OCI-LY1 (cell line): ENCODE measurements at regions not wholly inside any gene's neighbourhood (a gene's known extent, or its start where the extent isn't known, plus 50 kb on each side); places are given as distances from the start of the nearest gene placed in this dataset.

Experiments
- H2AFZ ChIP-seq: fragments of 200-600 bp; sonication (generic), shearing (Covaris generic); 2 replicates; pipeline ENCODE4 v1.6.0; 2014; ENCODE audit warnings: antibody characterized with exemption, mild to moderate bottlenecking, low read length
- H3F3A ChIP-seq: fragments of 200-600 bp; sonication (generic), shearing (Covaris generic); 2 replicates; pipeline ENCODE4 v1.6.0; 2014; ENCODE audit warnings: mild to moderate bottlenecking, antibody characterized with exemption, low read length, moderate library complexity; ENCODE audit not compliant: insufficient read depth
- H3K27ac ChIP-seq: fragments of 200-600 bp; sonication (generic); 2 replicates; pipeline ENCODE4 v1.5.1; 2014; ENCODE audit warnings: low read length, mixed run types, mild to moderate bottlenecking, low read depth; ENCODE audit not compliant: poor library complexity, severe bottlenecking
- H3K27me3 ChIP-seq: fragments of 200-600 bp; sonication (generic); 2 replicates; pipeline ENCODE4 v1.6.0; 2014; ENCODE audit warnings: antibody characterized with exemption, mild to moderate bottlenecking, low read length, moderate library complexity; ENCODE audit not compliant: insufficient read depth
- H3K36me3 ChIP-seq: fragments of 200-600 bp; sonication (generic); 2 replicates; pipeline ENCODE4 v1.6.1; 2014; ENCODE audit warnings: mild to moderate bottlenecking, antibody characterized with exemption, low read length, moderate library complexity, mixed read lengths; ENCODE audit not compliant: insufficient read depth
- H3K4me1 ChIP-seq: fragments of 200-600 bp; sonication (generic); 2 replicates; pipeline ENCODE4 v1.5.1; 2014; ENCODE audit warnings: mild to moderate bottlenecking, low read length, moderate library complexity; ENCODE audit not compliant: insufficient read depth, severe bottlenecking
- H3K4me2 ChIP-seq: fragments of 200-600 bp; sonication (generic), shearing (Covaris generic); 2 replicates; pipeline ENCODE4 v1.6.1; 2014; ENCODE audit warnings: low read length
- H3K4me3 ChIP-seq: fragments of 200-600 bp; sonication (generic); 2 replicates; pipeline ENCODE4 v1.5.1; 2014; ENCODE audit warnings: low read length, low read depth, mild to moderate bottlenecking, mixed read lengths; ENCODE audit not compliant: poor library complexity, severe bottlenecking
- H3K79me2 ChIP-seq: fragments of 200-600 bp; shearing (Covaris generic); 2 replicates; pipeline ENCODE4 v1.6.1; 2016; ENCODE audit warnings: mixed run types, low read length, mixed read lengths; ENCODE audit not compliant: insufficient read depth
- H3K9ac ChIP-seq: fragments of 200-600 bp; sonication (generic), shearing (Covaris generic); 2 replicates; pipeline ENCODE4 v1.6.1; 2014; ENCODE audit warnings: mild to moderate bottlenecking, low read length, mixed read lengths
- H3K9me2 ChIP-seq: fragments of 200-600 bp; sonication (generic), shearing (Covaris generic); 2 replicates; pipeline ENCODE4 v1.6.1; 2014; ENCODE audit warnings: low read depth, mild to moderate bottlenecking, low read length, mixed read lengths
- H3K9me3 ChIP-seq: fragments of 200-600 bp; shearing (Covaris generic); 2 replicates; pipeline ENCODE4 v1.6.1; 2014; ENCODE audit warnings: low read length, mixed read lengths
- H4K20me1 ChIP-seq: fragments of 200-600 bp; sonication (generic), shearing (Covaris generic); 2 replicates; pipeline ENCODE4 v1.6.0; 2016; ENCODE audit warnings: mild to moderate bottlenecking, low read length; ENCODE audit not compliant: insufficient read depth
- CTCF ChIP-seq: fragments of 200-600 bp; sonication (generic), shearing (Covaris generic); IDR thresholded peaks from 2 replicates; pipeline ENCODE4 v1.5.1; 2017; ENCODE audit warnings: mild to moderate bottlenecking, antibody characterized with exemption, low read length, moderate library complexity, mixed read lengths
- EZH2 ChIP-seq: fragments of 200-600 bp; sonication (generic), shearing (Covaris generic); IDR thresholded peaks from 2 replicates; pipeline ENCODE4 v1.8.0; 2017; ENCODE audit warnings: borderline replicate concordance, mixed run types, mild to moderate bottlenecking, antibody characterized with exemption, low read length, moderate library complexity, mixed read lengths

DNA sequence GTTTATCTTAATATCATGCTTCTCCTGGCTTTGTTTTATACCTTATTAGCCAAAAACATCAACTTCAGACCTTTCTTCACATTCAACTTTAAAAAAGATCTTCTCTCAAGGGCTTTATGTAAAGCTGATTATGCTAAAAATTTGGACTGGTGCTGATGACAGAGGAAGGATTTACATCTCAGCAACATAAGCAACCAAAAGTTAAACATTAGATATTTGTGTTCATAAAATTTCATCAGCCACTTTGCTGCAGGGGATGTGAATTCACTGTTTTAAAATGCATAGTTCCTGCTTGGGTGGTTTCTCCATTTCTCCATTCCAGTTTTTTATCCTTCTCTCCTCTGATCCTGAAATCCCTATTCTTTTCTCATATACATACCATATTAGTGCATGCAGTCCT lies 398.6 kb upstream of the DDI1 start:
- TF ChIP-seq CTCF (no peak), EZH2 (no peak)
- no peak overlapping the region for H3K27ac ChIP-seq
- no peak overlapping the region for H3K4me2 ChIP-seq
- no peaks in the 10 kb centered on the region for H3K9me3 ChIP-seq
- H3K36me3 ChIP-seq, result no peaks in the 10 kb centered on the region
- H3K4me3 ChIP-seq, result no peak overlapping the region
- no peak overlapping the region for H2AFZ ChIP-seq
- no peaks in the 10 kb centered on the region for H4K20me1 ChIP-seq
- H3K27me3 ChIP-seq, result no peaks in the 10 kb centered on the region
- H3F3A ChIP-seq, result no peaks in the 10 kb centered on the region
- H3K9ac ChIP-seq, result no peak overlapping the region
- H3K79me2 ChIP-seq, result no peaks in the 10 kb centered on the region
- H3K9me2 ChIP-seq, result no peaks in the 10 kb centered on the region
- H3K4me1 ChIP-seq, result no peaks in the 10 kb centered on the region

GRCh38 chr11:103644676-103645075 lies 391.8 kb upstream of the DDI1 start:
- no peaks in the 10 kb centered on the region for H3K9me3 ChIP-seq
- no peaks in the 10 kb centered on the region for H3K4me1 ChIP-seq
- H4K20me1 ChIP-seq, result no peaks in the 10 kb centered on the region
- H3K4me3 ChIP-seq, result no peak overlapping the region
- no peaks in the 10 kb centered on the region for H3F3A ChIP-seq
- H3K79me2 ChIP-seq, result no peaks in the 10 kb centered on the region
- no peak overlapping the region for H2AFZ ChIP-seq
- H3K27me3 ChIP-seq, result no peaks in the 10 kb centered on the region
- TF ChIP-seq EZH2, result no peak
- no peak for TF ChIP-seq CTCF
- H3K4me2 ChIP-seq, result no peak overlapping the region
- H3K9me2 ChIP-seq, result no peaks in the 10 kb centered on the region
- H3K9ac ChIP-seq, result no peak overlapping the region
- H3K27ac ChIP-seq, result no peak overlapping the region
- no peaks in the 10 kb centered on the region for H3K36me3 ChIP-seq

DNA sequence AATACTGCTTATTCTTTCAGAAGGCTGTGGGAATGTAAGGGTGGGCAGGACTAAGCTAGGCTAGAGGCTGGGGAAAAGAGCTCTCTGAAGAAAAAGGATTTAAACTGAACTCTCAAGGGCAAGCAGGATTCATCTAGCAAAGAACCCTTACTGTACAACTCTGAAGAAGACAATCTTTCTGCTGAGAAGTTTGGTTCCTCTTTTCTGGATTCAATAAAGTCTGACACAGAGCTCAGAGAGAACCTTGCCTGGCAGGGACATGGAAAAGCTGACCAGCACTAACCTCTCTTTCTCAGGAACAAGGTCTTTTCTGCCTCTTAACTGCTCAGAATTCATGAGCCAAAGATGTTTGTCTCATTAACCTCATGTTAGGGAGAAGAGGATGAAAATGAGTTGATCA lies 388.4 kb upstream of the DDI1 start:
- H3K4me2 ChIP-seq, result no peak overlapping the region
- H3K27me3 ChIP-seq, result no peaks in the 10 kb centered on the region
- H4K20me1 ChIP-seq, result no peaks in the 10 kb centered on the region
- no peaks in the 10 kb centered on the region for H3K9me3 ChIP-seq
- no peak for TF ChIP-seq EZH2
- TF ChIP-seq CTCF, result no peak
- H3K4me1 ChIP-seq, result no peaks in the 10 kb centered on the region
- no peak overlapping the region for H3K9ac ChIP-seq
- H3K27ac ChIP-seq, result no peak overlapping the region
- H3K9me2 ChIP-seq, result no peaks in the 10 kb centered on the region
- no peaks in the 10 kb centered on the region for H3K79me2 ChIP-seq
- no peaks in the 10 kb centered on the region for H3K36me3 ChIP-seq
- no peak overlapping the region for H3K4me3 ChIP-seq
- no peak overlapping the region for H2AFZ ChIP-seq
- no peaks in the 10 kb centered on the region for H3F3A ChIP-seq
